ENCODE measurements at regions not wholly inside any gene's neighbourhood (a gene's known extent, or its start where the extent isn't known, plus 50 kb on each side); places are given as distances from the start of the nearest gene placed in this dataset.

- DNase-seq: no peak
These were observed 108.0 kb upstream of the HABP2 start for GRCh38 chr10:113444766-113445365.

GRCh38 chr10:113445736-113446135, 107.1 kb upstream of the HABP2 start:
- no peak for DNase-seq

GRCh38 chr10:113446739-113447138, 106.1 kb upstream of the HABP2 start:
- DNase-seq: no peak

GRCh38 chr10:113447278-113447677, 105.6 kb upstream of the HABP2 start:
- no peak for DNase-seq

- DNase-seq: no peak
These were observed 103.7 kb upstream of the HABP2 start for GRCh38 chr10:113449006-113449695.

GRCh38 chr10:113450046-113450804, 102.6 kb upstream of the HABP2 start:
- DNase-seq: no peak

GRCh38 chr10:113450906-113451305, 101.9 kb upstream of the HABP2 start:
- no peak for DNase-seq

- DNase-seq: no peak
These were observed 100.6 kb upstream of the HABP2 start for GRCh38 chr10:113452146-113452845.

GRCh38 chr10:113453351-113453750, 99.5 kb upstream of the HABP2 start:
- DNase-seq: no peak

- no peak for DNase-seq
These were observed 98.4 kb upstream of the HABP2 start for GRCh38 chr10:113454341-113455061.

- no peak for DNase-seq
These were observed 96.9 kb upstream of the HABP2 start for GRCh38 chr10:113455947-113456346.

- no peak for DNase-seq
These were observed 96.1 kb upstream of the HABP2 start for GRCh38 chr10:113456741-113457140.

GRCh38 chr10:113457408-113457807, 95.4 kb upstream of the HABP2 start:
- DNase-seq: no peak

GRCh38 chr10:113458451-113458850, 94.4 kb upstream of the HABP2 start:
- DNase-seq: no peak

- DNase-seq: no peak
These were observed 93.9 kb upstream of the HABP2 start for GRCh38 chr10:113458944-113459343.

GRCh38 chr10:113459626-113460280, 93.1 kb upstream of the HABP2 start:
- no peak for DNase-seq

GRCh38 chr10:113463083-113463482, 89.8 kb upstream of the HABP2 start:
- DNase-seq: no peak

- no peak for DNase-seq
These were observed 89.1 kb upstream of the HABP2 start for GRCh38 chr10:113463777-113464176.

- no peak for DNase-seq
These were observed 83.1 kb upstream of the HABP2 start for GRCh38 chr10:113469796-113470195.

- DNase-seq: no peak
These were observed 82.2 kb upstream of the HABP2 start for GRCh38 chr10:113470372-113471240.
